ENCODE measurements at regions not wholly inside any gene's neighbourhood (a gene's known extent, or its start where the extent isn't known, plus 50 kb on each side); places are given as distances from the start of the nearest gene placed in this dataset.
"Not testable (repeated sequence)": the region's sequence is repeated elsewhere in the genome, so short reads cannot be mapped to it uniquely, and the experiment has no call there.

- DNase-seq, result no peak
These were observed 203.2 kb downstream of the ARL4A start for GRCh38 chr7:12890586-12890985.

- no peak for DNase-seq
These were observed 205.9 kb downstream of the ARL4A start for GRCh38 chr7:12893292-12893691.

- no peak for DNase-seq
These were observed 207.9 kb downstream of the ARL4A start for GRCh38 chr7:12895296-12895695.

- DNase-seq, result no peak
These were observed 208.9 kb downstream of the ARL4A start for GRCh38 chr7:12896316-12896715.

GRCh38 chr7:12898004-12898403 lies 210.6 kb downstream of the ARL4A start:
- DNase-seq, result no peak

- no peak for DNase-seq
These were observed 211.2 kb downstream of the ARL4A start for GRCh38 chr7:12898620-12899019.

- no peak for DNase-seq
These were observed 218.2 kb downstream of the ARL4A start for GRCh38 chr7:12905671-12906070.

GRCh38 chr7:12907774-12908173 lies 220.3 kb downstream of the ARL4A start:
- DNase-seq, result no peak

GRCh38 chr7:12909483-12909882 lies 222.1 kb downstream of the ARL4A start:
- DNase-seq, result no peak

- DNase-seq, result no peak
These were observed 223.6 kb downstream of the ARL4A start for GRCh38 chr7:12911053-12911452.

GRCh38 chr7:12913002-12913401 lies 225.6 kb downstream of the ARL4A start:
- no peak for DNase-seq

- DNase-seq, result no peak
These were observed 230.4 kb downstream of the ARL4A start for GRCh38 chr7:12917801-12918200.

- no peak for DNase-seq
These were observed 234.4 kb downstream of the ARL4A start for GRCh38 chr7:12921751-12922345.

- DNase-seq, result no peak
These were observed 236.5 kb downstream of the ARL4A start for GRCh38 chr7:12923971-12924370.

- DNase-seq, result no peak
These were observed 238.8 kb downstream of the ARL4A start for GRCh38 chr7:12926206-12926605.

- no peak for DNase-seq
These were observed 240.4 kb downstream of the ARL4A start for GRCh38 chr7:12927635-12928434.

GRCh38 chr7:12929476-12930140 lies 242.2 kb downstream of the ARL4A start:
- no peak for DNase-seq

GRCh38 chr7:12930534-12930933 lies 243.1 kb downstream of the ARL4A start:
- no peak for DNase-seq

GRCh38 chr7:12931465-12931864 lies 244.0 kb downstream of the ARL4A start:
- not testable (repeated sequence) for DNase-seq

GRCh38 chr7:12939694-12940093 lies 252.3 kb downstream of the ARL4A start:
- no peak for DNase-seq

- DNase-seq, result no peak
These were observed 254.1 kb downstream of the ARL4A start for GRCh38 chr7:12941512-12941911.

GRCh38 chr7:12942609-12943008 lies 255.2 kb downstream of the ARL4A start:
- DNase-seq, result no peak

- no peak for DNase-seq
These were observed 256.3 kb downstream of the ARL4A start for GRCh38 chr7:12943781-12944180.

GRCh38 chr7:12945901-12946300 lies 258.5 kb downstream of the ARL4A start:
- DNase-seq, result no peak

All from right forelimb (tissue), 1 donor.